Neural progenitor cell (in vitro differentiated cells): ENCODE measurements at regions not wholly inside any gene's neighbourhood (a gene's known extent, or its start where the extent isn't known, plus 50 kb on each side); places are given as distances from the start of the nearest gene placed in this dataset.

Source experiments
- DNase-seq: peaks from one replicate; pipeline ENCODE4 v3.0.0-alpha.2; 2016; ENCODE audit warnings: low spot score
- H2AFZ ChIP-seq: fragments of 200-600 bp; sonication (generic); replicated peaks from 2 replicates; pipeline ENCODE4 v1.6.1; 2016; ENCODE audit warnings: antibody characterized with exemption
- H3F3A ChIP-seq: fragments of 200-600 bp; sonication (generic); 2 replicates; pipeline ENCODE4 v1.6.1; 2016; ENCODE audit warnings: antibody characterized with exemption, low read depth
- H3K27ac ChIP-seq: fragments of 200-600 bp; sonication (generic); 2 replicates; pipeline ENCODE4 v1.5.1; 2016; ENCODE audit warnings: mild to moderate bottlenecking
- H3K27me3 ChIP-seq: fragments of 200-600 bp; sonication (generic); 2 replicates; pipeline ENCODE4 v1.6.1; 2016; ENCODE audit warnings: mild to moderate bottlenecking, moderate library complexity
- H3K36me3 ChIP-seq: fragments of 200-600 bp; sonication (generic); 2 replicates; pipeline ENCODE4 v1.5.1; 2016
- H3K4me1 ChIP-seq: fragments of 200-600 bp; sonication (generic); 2 replicates; pipeline ENCODE4 v1.6.1; 2016; ENCODE audit warnings: mixed run types
- H3K4me2 ChIP-seq: fragments of 200-600 bp; sonication (generic); 2 replicates; pipeline ENCODE4 v1.6.1; 2016
- H3K4me3 ChIP-seq: fragments of 200-600 bp; sonication (generic); 2 replicates; pipeline ENCODE4 v1.5.1; 2016
- H3K79me2 ChIP-seq: fragments of 200-600 bp; sonication (generic); 2 replicates; pipeline ENCODE4 v1.6.1; 2016; ENCODE audit warnings: low read depth
- H3K9ac ChIP-seq: fragments of 200-600 bp; sonication (generic); 2 replicates; pipeline ENCODE4 v1.6.1; 2016
- H3K9me3 ChIP-seq: fragments of 200-600 bp; sonication (generic); 2 replicates; pipeline ENCODE4 v1.5.1; 2016; ENCODE audit warnings: low read depth
- H4K20me1 ChIP-seq: fragments of 200-600 bp; sonication (generic); 2 replicates; pipeline ENCODE4 v1.6.1; 2016; ENCODE audit warnings: low read depth
- H3K27ac Mint-ChIP-seq: 3 replicates; pipeline ENCODE4 v1.8.0; 2021; ENCODE audit warnings: mixed read lengths
- H3K27me3 Mint-ChIP-seq: 2 replicates; pipeline ENCODE4 v1.8.0; 2022; ENCODE audit warnings: low read depth, mild to moderate bottlenecking, inconsistent platforms, moderate library complexity, mixed read lengths; ENCODE audit not compliant: insufficient read depth
- H3K36me3 Mint-ChIP-seq: 3 replicates; pipeline ENCODE4 v1.8.0; 2021; ENCODE audit warnings: mixed read lengths
- H3K4me1 Mint-ChIP-seq: 3 replicates; pipeline ENCODE4 v1.8.0; 2021; ENCODE audit warnings: mixed read lengths
- H3K4me3 Mint-ChIP-seq: 3 replicates; pipeline ENCODE4 v1.8.0; 2021; ENCODE audit warnings: mild to moderate bottlenecking, moderate library complexity, mixed read lengths
- H3K9me3 Mint-ChIP-seq: 3 replicates; pipeline ENCODE4 v1.8.0; 2020; ENCODE audit warnings: mixed read lengths
- EZH2 ChIP-seq: fragments of 200-600 bp; sonication (generic); IDR thresholded peaks from 2 replicates; pipeline ENCODE4 v1.6.1; 2017; ENCODE audit warnings: antibody characterized with exemption, mild to moderate bottlenecking, moderate library complexity
- EZH2phosphoT487 ChIP-seq: fragments of 200-600 bp; sonication (generic); IDR thresholded peaks from 2 replicates; pipeline ENCODE4 v1.6.1; 2017; ENCODE audit warnings: antibody characterized with exemption
- TF ChIP-seq, protein P1 (sequence below): fragments of 200-600 bp; sonication (generic); IDR thresholded peaks from 2 replicates; pipeline ENCODE4 v1.5.1; 2017; ENCODE audit warnings: antibody characterized with exemption, mild to moderate bottlenecking

DNA sequence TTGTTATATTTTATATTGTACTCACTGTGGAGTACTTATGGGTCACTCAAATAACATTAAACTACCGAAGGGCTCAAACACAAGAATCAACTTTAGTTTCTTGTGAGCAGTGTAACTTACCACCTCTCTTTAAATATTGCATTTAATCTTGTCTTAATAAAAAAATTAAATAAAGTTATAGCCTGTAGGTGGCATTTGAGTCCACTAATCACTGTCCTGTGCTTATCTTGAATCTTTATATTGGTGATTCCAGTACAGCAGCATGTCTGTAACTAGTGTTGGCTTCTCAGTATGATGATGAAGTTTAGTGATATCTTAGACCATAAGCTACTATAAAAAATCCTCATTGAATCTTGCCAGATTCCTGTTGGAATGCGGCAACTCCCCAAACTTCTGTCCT lies 313.8 kb downstream of the FAM170A start:
- no peak overlapping the region for H3K27ac Mint-ChIP-seq
- Histone ChIP-seq H2AFZ (no peak overlapping the region), H3K4me1 (no peaks in the 10 kb centered on the region), H3K27me3 (no peaks in the 10 kb centered on the region), H3K4me3 (no peak overlapping the region), H3K9me3 (no peaks in the 10 kb centered on the region), H3K27ac (no peak overlapping the region), H3K4me2 (no peak overlapping the region), H3K79me2 (no peaks in the 10 kb centered on the region), H3K36me3 (no peaks in the 10 kb centered on the region), H4K20me1 (no peaks in the 10 kb centered on the region), H3F3A (no peaks in the 10 kb centered on the region), H3K9ac (no peak overlapping the region)
- H3K4me1 Mint-ChIP-seq: no peaks in the 10 kb centered on the region
- TF ChIP-seq EZH2phosphoT487: no peak
- TF ChIP-seq EZH2: no peak
- TF ChIP-seq, protein P1, sequence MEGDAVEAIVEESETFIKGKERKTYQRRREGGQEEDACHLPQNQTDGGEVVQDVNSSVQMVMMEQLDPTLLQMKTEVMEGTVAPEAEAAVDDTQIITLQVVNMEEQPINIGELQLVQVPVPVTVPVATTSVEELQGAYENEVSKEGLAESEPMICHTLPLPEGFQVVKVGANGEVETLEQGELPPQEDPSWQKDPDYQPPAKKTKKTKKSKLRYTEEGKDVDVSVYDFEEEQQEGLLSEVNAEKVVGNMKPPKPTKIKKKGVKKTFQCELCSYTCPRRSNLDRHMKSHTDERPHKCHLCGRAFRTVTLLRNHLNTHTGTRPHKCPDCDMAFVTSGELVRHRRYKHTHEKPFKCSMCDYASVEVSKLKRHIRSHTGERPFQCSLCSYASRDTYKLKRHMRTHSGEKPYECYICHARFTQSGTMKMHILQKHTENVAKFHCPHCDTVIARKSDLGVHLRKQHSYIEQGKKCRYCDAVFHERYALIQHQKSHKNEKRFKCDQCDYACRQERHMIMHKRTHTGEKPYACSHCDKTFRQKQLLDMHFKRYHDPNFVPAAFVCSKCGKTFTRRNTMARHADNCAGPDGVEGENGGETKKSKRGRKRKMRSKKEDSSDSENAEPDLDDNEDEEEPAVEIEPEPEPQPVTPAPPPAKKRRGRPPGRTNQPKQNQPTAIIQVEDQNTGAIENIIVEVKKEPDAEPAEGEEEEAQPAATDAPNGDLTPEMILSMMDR: no peak
- no peak overlapping the region for H3K4me3 Mint-ChIP-seq
- no peaks in the 10 kb centered on the region for H3K27me3 Mint-ChIP-seq
- H3K9me3 Mint-ChIP-seq: peaks cover 13% of the 10 kb centered on the region
- DNase-seq: no peak
- no peaks in the 10 kb centered on the region for H3K36me3 Mint-ChIP-seq

DNA sequence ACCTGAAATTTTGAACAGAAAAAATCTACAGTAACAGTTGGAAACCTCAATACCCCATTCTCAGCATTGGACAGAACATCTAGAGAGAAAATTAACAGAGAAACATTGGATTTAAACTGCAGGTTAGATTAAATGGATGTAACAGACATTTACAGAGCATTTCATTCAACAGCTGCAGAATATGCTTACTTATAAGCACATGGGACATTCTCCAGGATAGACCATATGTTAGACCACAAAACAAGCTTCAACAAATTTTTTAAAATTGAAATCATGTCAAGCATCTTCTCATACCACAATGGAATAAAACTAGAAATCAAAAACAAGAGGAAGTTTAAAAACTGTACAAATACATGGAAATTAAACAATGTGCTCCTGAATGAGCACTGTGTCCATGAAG lies 316.3 kb downstream of the FAM170A start:
- Histone ChIP-seq H3K9me3 (no peaks in the 10 kb centered on the region), H3K4me1 (no peaks in the 10 kb centered on the region), H3K9ac (no peak overlapping the region), H3K4me2 (no peak overlapping the region), H3F3A (no peaks in the 10 kb centered on the region), H2AFZ (no peak overlapping the region), H3K27ac (no peak overlapping the region), H3K79me2 (no peaks in the 10 kb centered on the region), H4K20me1 (no peaks in the 10 kb centered on the region), H3K36me3 (no peaks in the 10 kb centered on the region), H3K27me3 (no peaks in the 10 kb centered on the region), H3K4me3 (no peak overlapping the region)
- H3K27me3 Mint-ChIP-seq: no peaks in the 10 kb centered on the region
- H3K27ac Mint-ChIP-seq: no peak overlapping the region
- no peak for TF ChIP-seq EZH2phosphoT487
- TF ChIP-seq, protein P1: no peak
- no peak for TF ChIP-seq EZH2
- H3K9me3 Mint-ChIP-seq: peaks cover 9% of the 10 kb centered on the region
- H3K36me3 Mint-ChIP-seq: no peaks in the 10 kb centered on the region
- no peak for DNase-seq
- H3K4me1 Mint-ChIP-seq: no peaks in the 10 kb centered on the region
- no peak overlapping the region for H3K4me3 Mint-ChIP-seq

DNA sequence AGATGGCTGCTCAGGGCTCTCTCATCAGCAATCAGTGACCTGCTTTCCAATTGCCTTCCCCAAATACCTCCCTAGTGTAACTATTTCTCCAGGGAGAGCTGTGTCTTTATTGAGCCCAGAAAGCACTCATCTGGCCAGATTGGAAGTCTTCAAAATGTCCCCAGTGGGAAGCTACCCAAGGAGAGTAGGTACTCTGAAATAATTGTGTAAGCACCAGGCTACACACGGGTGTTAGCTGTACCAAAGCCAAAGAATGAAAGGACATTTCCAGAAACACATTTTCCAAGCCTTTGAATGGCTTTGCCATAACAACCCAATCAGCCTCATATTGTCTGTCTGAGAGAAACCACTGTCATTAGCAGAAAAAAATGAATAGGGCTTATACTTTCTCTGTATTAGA lies 318.8 kb downstream of the FAM170A start:
- no peak overlapping the region for H3K27ac Mint-ChIP-seq
- no peak overlapping the region for H3K4me3 Mint-ChIP-seq
- H3K9ac ChIP-seq: no peak overlapping the region
- H3K4me1 ChIP-seq: no peaks in the 10 kb centered on the region
- no peak overlapping the region for H2AFZ ChIP-seq
- no peak overlapping the region for H3K4me2 ChIP-seq
- no peaks in the 10 kb centered on the region for H3K36me3 Mint-ChIP-seq
- no peaks in the 10 kb centered on the region for H4K20me1 ChIP-seq
- no peaks in the 10 kb centered on the region for H3K27me3 Mint-ChIP-seq
- no peaks in the 10 kb centered on the region for H3K9me3 ChIP-seq
- H3K79me2 ChIP-seq: no peaks in the 10 kb centered on the region
- no peak for DNase-seq
- H3K27ac ChIP-seq: no peak overlapping the region
- TF ChIP-seq EZH2phosphoT487 (no peak), EZH2 (no peak)
- TF ChIP-seq, protein P1: no peak
- no peaks in the 10 kb centered on the region for H3F3A ChIP-seq
- peaks cover 9% of the 10 kb centered on the region for H3K9me3 Mint-ChIP-seq
- no peaks in the 10 kb centered on the region for H3K36me3 ChIP-seq
- no peak overlapping the region for H3K4me3 ChIP-seq
- no peaks in the 10 kb centered on the region for H3K4me1 Mint-ChIP-seq
- no peaks in the 10 kb centered on the region for H3K27me3 ChIP-seq
